IPS-18a (cell line): ENCODE measurements at regions not wholly inside any gene's neighbourhood (a gene's known extent, or its start where the extent isn't known, plus 50 kb on each side); places are given as distances from the start of the nearest gene placed in this dataset.

Source experiments
- H3K27ac ChIP-seq: one replicate; pipeline ENCODE4 v1.5.1; 2013; ENCODE audit warnings: low read length
- H3K27me3 ChIP-seq: one replicate; pipeline ENCODE4 v1.6.1; 2013; ENCODE audit warnings: mild to moderate bottlenecking, low read length; ENCODE audit not compliant: control insufficient read depth, insufficient read depth
- H3K36me3 ChIP-seq: one replicate; pipeline ENCODE4 v1.6.1; 2013; ENCODE audit warnings: low read depth, low read length; ENCODE audit not compliant: control insufficient read depth
- H3K4me1 ChIP-seq: one replicate; pipeline ENCODE4 v1.6.1; 2013; ENCODE audit warnings: low read depth, low read length; ENCODE audit not compliant: control insufficient read depth
- H3K4me3 ChIP-seq: one replicate; pipeline ENCODE4 v1.5.1; 2013; ENCODE audit warnings: low read length
- H3K9ac ChIP-seq: one replicate; pipeline ENCODE4 v1.6.1; 2013; ENCODE audit warnings: mild to moderate bottlenecking, low read length, moderate library complexity
- H3K9me3 ChIP-seq: one replicate; pipeline ENCODE4 v1.6.1; 2013; ENCODE audit warnings: low read depth, low read length; ENCODE audit not compliant: control insufficient read depth

- H3K27me3 ChIP-seq: peaks cover 23% of the 10 kb centered on the region
- no peaks in the 10 kb centered on the region for H3K36me3 ChIP-seq
- H3K4me3 ChIP-seq: no peak overlapping the region
- no peaks in the 10 kb centered on the region for H3K9me3 ChIP-seq
- no peak overlapping the region for H3K9ac ChIP-seq
- peaks cover 22% of the 10 kb centered on the region for H3K4me1 ChIP-seq
- no peak overlapping the region for H3K27ac ChIP-seq
Measured at GRCh38 chr6:108734271-108734922, 113.8 kb upstream of the ARMC2 start.

DNA sequence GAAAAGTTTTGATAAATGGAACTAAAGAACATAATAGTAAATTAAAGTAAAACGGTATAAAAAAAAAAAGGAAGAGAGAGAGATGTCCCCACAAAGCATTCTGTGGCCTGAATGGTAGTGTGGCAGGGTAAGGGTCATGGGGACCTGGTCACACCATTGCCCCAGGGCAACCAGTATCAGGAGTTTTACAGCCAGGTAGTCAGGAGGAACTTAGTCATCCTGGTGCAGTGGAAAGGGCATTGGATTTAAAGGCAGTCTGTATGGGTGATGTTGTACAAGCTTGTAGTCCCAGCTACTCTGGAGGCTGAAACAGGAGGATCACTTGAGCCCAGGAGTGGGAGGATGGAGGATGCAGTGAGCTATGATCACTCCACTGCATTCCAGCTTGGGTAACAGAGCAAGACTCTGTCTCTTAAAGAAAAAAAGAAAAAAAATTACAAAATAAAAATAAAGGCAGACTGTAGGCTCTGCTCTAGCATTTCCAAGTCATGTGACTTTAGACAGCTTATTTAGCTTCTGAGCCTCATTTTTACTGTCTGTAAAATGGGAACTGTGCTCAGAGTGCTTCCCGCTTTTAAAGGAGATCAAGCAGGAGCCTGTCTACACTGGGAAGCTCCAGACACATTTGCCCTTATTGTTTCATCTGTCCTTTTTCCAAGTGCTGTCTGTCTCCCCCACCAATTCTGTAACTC lies 112.8 kb upstream of the ARMC2 start:
- Histone ChIP-seq H3K27me3 (peaks cover 19% of the 10 kb centered on the region), H3K4me3 (no peak overlapping the region), H3K4me1 (peaks cover 22% of the 10 kb centered on the region), H3K36me3 (no peaks in the 10 kb centered on the region), H3K27ac (no peak overlapping the region), H3K9ac (no peak overlapping the region), H3K9me3 (no peaks in the 10 kb centered on the region)

GRCh38 chr6:108736002-108736361 lies 112.2 kb upstream of the ARMC2 start:
- H3K4me3 ChIP-seq: no peak overlapping the region
- H3K27ac ChIP-seq: no peak overlapping the region
- H3K27me3 ChIP-seq: peaks cover 19% of the 10 kb centered on the region
- peaks cover 16% of the 10 kb centered on the region for H3K4me1 ChIP-seq
- no peaks in the 10 kb centered on the region for H3K9me3 ChIP-seq
- H3K9ac ChIP-seq: no peak overlapping the region
- no peaks in the 10 kb centered on the region for H3K36me3 ChIP-seq

DNA sequence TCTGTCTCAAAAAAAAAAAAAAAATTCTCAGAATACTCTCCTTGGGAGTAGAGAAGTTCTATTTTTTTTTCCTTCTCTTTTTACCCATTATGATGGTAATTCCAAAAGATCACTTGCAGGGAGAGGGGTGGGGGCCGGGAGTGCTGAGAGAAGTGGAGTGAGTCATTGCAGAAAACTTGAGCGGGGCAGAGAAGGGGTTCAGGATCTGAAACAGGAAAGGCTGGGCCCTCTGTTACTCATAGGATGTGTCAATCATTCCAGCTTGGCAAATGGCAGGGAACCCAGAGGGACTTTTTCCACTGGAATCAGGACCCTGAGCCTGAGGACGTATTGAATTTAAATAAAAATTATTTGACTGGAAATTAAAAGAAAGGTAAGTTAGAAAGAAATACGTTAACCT lies 111.4 kb upstream of the ARMC2 start:
- Histone ChIP-seq H3K9me3 (no peaks in the 10 kb centered on the region), H3K36me3 (no peaks in the 10 kb centered on the region), H3K4me3 (no peak overlapping the region), H3K4me1 (peaks cover 10% of the 10 kb centered on the region), H3K27ac (no peak overlapping the region), H3K9ac (no peak overlapping the region), H3K27me3 (peaks cover 12% of the 10 kb centered on the region)

DNA sequence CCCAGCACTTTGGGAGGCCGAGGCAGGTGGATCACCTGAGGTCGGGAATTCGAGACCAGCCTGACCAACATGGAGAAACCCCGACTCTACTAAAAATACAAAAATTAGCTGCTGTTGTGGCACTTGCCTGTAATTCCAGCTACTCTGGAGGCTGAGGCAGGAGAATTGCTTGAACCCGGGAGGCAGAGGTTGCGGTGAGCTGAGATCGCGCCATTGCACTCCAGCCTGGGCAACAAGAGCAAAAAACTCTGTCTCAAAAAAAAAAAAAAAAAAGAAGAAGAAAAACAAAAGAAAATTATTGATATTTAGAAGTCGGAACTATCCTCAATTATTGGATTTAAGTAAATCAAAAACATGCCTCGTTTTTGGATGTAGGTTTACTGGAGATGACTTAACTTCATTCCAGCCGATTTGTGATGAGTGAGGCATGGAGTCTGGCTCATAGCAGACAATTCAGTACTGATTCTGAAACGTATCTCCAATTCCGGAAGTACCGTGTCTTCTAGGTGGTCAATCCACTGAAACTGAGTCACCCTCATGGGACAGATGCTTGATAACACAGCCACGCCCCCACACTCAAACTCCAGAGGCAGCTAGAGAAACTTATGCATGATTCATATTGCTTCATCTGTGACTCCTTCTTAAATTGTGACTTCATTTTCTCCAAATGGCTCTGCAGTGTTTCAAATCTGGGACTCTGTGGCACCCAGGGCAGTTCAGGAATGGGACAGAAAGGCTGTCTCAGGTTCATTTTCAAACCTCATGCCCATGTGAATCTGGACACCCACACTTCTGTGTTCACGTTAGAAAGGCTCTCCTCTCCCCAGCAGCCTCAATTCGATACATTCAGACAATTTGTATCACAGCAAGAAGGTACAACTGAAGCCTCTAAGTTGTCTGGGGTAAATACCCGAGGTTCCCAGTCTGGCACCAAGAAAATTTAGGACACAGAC lies 110.4 kb upstream of the ARMC2 start:
- Histone ChIP-seq H3K4me1 (peaks cover 10% of the 10 kb centered on the region), H3K27ac (no peak overlapping the region), H3K9me3 (no peaks in the 10 kb centered on the region), H3K27me3 (peaks cover 7% of the 10 kb centered on the region), H3K4me3 (no peak overlapping the region), H3K9ac (no peak overlapping the region), H3K36me3 (no peaks in the 10 kb centered on the region)

DNA sequence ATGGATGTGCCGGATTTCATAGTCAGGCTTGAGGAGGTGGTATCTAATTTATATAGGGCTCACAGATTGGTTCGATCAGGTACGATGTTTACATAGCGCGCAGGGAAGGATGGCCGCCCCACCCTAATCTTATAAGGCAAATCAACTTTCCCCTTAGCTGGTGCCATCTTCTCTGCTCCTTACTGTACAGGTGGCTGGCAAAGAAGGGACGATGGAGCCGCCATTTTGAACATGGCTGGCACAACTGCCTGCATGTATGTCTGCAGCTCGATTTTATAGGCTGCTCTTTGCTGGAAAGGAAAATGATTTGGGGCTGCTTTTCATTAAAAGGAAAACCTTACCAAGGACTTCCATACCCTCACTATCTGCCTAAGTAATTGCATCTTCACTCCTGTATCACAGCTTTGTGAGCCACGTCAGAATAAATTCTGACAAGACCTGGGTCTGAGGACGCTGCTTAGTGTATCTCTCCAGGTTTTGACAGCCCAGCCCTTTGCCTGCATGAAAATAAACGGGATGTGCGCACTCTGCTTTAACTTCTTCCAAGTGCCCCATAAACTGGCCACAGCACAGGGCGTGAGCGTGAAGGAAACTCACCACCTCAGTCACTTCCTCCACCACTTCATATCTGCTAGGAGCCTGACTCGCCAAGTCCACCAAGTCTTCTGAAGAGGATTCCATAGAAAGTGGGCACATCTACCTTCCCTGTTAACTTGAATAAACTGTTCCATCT lies 109.4 kb upstream of the ARMC2 start:
- Histone ChIP-seq H3K9me3 (no peaks in the 10 kb centered on the region), H3K27ac (no peak overlapping the region), H3K27me3 (peaks cover 7% of the 10 kb centered on the region), H3K9ac (no peak overlapping the region), H3K4me3 (no peak overlapping the region), H3K4me1 (peaks cover 10% of the 10 kb centered on the region), H3K36me3 (no peaks in the 10 kb centered on the region)

GRCh38 chr6:108739496-108740330 lies 108.5 kb upstream of the ARMC2 start:
- H3K27ac ChIP-seq: no peak overlapping the region
- H3K36me3 ChIP-seq: no peaks in the 10 kb centered on the region
- no peak overlapping the region for H3K4me3 ChIP-seq
- no peaks in the 10 kb centered on the region for H3K9me3 ChIP-seq
- peaks cover 10% of the 10 kb centered on the region for H3K4me1 ChIP-seq
- H3K27me3 ChIP-seq: peaks cover 4% of the 10 kb centered on the region
- H3K9ac ChIP-seq: no peak overlapping the region

DNA sequence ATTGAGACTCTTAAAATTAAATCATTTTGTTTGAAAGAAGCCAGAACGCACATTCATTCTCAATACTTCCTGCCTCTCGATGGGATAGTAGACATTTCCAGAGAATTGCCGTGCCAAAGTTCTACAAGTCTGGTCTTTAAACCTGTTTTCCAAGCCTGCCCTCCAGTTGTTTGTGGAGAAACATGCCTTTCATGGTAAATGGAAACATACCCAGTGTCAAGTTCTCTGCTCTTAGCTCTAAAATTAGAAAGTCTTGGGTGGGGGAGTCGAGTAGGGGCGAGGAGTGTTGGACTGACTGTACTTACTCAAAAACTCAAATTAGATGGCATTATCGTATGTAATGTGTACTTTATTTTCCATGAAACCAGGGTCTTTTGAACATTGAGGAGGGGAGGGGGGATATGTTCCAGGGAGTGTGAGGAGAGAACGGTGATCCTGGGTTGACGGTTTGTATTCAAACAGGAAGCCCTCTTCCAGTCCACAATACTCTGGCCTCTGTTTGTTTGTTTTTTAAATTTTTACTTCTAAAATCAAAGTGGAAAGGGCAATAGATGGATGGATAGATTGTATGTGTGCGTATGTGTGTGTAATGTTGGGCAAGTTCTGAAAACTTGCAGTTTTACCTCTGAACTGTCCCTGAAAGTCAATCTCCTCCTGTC lies 106.8 kb upstream of the ARMC2 start:
- H3K9ac ChIP-seq: no peak overlapping the region
- H3K4me1 ChIP-seq: peaks cover 4% of the 10 kb centered on the region
- no peaks in the 10 kb centered on the region for H3K27me3 ChIP-seq
- no peaks in the 10 kb centered on the region for H3K36me3 ChIP-seq
- no peak overlapping the region for H3K27ac ChIP-seq
- H3K9me3 ChIP-seq: no peaks in the 10 kb centered on the region
- H3K4me3 ChIP-seq: no peak overlapping the region

DNA sequence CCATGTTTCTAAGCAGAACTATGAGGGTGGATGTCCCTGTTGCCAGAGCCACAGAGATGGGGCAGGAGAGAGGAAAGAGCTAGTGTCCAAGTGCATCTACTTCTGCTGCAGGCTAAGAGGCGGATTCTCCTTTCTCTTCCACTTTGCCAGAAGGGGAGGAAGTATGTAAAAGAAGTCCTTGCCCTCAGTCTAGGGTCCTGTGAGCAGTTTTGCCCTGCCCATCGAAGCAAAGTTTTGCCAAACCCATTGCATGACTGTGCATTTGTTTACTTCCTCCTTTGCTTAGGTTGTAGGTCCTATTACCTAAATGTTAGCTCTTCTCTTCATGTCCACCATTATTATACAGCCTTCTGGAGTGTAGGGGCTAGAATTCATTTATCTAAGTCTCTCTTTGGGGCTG lies 106.2 kb upstream of the ARMC2 start:
- Histone ChIP-seq H3K4me1 (peaks cover 2% of the 10 kb centered on the region), H3K27ac (no peak overlapping the region), H3K36me3 (no peaks in the 10 kb centered on the region)

DNA sequence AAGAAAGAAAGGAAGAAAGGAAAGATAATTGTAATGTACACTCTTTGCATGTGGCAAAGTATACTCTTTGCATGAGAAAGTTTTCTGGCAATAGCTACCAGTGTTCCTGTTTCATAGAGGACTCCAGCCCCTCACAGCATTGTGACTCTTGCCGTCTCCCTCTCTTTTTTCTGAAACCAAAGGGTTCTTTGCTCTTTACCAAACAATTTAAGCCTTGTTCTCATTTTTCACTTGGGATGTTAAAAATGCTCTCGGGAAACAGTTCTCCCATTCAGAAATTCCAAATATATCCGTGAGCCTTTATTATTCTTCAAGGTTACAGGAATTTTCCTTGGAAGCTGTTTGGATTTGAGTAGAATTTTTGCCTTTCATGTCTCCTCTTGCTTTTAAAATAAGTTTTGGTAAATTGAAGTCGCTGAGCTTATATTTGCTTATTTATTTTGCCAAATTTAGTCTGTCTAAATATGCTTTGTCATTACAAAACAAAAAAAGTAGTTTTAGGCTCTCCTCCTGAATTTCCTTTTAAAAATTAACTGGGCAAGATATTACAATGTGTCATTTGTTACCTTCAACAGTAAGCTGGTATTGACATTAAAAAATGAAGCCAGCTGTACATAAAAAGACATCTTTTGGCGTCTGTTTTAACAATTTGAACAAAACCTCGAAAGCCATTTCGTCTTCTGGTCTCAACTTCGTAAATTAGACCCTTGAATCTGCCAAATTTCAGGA lies 103.8 kb upstream of the ARMC2 start:
- H3K9ac ChIP-seq: no peak overlapping the region
- H3K27ac ChIP-seq: no peak overlapping the region
- H3K36me3 ChIP-seq: no peaks in the 10 kb centered on the region
- no peaks in the 10 kb centered on the region for H3K27me3 ChIP-seq
- no peak overlapping the region for H3K4me3 ChIP-seq
- H3K4me1 ChIP-seq: no peaks in the 10 kb centered on the region
- no peaks in the 10 kb centered on the region for H3K9me3 ChIP-seq

More for the DNA sequence above, 106.2 kb upstream of the ARMC2 start:
- no peak overlapping the region for H3K9ac ChIP-seq
- H3K9me3 ChIP-seq: no peaks in the 10 kb centered on the region
- H3K4me3 ChIP-seq: no peak overlapping the region
- H3K27me3 ChIP-seq: no peaks in the 10 kb centered on the region
